ENCODE measurements at regions not wholly inside any gene's neighbourhood (a gene's known extent, or its start where the extent isn't known, plus 50 kb on each side); places are given as distances from the start of the nearest gene placed in this dataset.

GRCh38 chr13:32828711-32829110 is 187.5 kb upstream of the KL start:
- no peak for TF ChIP-seq POLR2A (IDR thresholded peaks at IDR 0.05)
- TF ChIP-seq EP300 (IDR thresholded peaks at IDR 0.05; ENCODE audit: low read depth): no peak
- TF ChIP-seq, protein P1, sequence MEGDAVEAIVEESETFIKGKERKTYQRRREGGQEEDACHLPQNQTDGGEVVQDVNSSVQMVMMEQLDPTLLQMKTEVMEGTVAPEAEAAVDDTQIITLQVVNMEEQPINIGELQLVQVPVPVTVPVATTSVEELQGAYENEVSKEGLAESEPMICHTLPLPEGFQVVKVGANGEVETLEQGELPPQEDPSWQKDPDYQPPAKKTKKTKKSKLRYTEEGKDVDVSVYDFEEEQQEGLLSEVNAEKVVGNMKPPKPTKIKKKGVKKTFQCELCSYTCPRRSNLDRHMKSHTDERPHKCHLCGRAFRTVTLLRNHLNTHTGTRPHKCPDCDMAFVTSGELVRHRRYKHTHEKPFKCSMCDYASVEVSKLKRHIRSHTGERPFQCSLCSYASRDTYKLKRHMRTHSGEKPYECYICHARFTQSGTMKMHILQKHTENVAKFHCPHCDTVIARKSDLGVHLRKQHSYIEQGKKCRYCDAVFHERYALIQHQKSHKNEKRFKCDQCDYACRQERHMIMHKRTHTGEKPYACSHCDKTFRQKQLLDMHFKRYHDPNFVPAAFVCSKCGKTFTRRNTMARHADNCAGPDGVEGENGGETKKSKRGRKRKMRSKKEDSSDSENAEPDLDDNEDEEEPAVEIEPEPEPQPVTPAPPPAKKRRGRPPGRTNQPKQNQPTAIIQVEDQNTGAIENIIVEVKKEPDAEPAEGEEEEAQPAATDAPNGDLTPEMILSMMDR (IDR thresholded peaks at IDR 0.05): no peak
- no peak for TF ChIP-seq POLR2AphosphoS5 (IDR thresholded peaks at IDR 0.05)
